ENCODE measurements at regions not wholly inside any gene's neighbourhood (a gene's known extent, or its start where the extent isn't known, plus 50 kb on each side); places are given as distances from the start of the nearest gene placed in this dataset.

DNA sequence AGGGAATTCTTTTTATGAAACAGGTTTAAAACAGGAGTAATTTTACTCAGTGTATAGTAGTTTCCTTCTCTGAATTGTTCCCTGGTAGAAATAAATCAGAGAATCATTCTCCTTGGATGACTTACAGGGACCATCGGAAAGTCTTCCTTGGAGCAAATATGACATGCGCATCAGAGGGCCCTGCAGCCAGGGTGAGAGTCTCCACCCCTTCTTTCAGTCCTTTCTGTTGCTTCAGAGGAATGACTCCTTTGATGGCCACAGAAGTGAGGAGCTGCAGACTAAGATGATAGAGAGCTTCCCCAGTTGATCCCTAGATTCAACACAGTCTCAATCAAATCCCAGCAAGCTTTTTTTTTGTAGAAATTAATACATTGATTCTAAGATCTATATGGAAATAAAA, 294.8 kb upstream of the UMPS start:
- Histone ChIP-seq H3K4me1 (ENCODE audit: insufficient read depth, insufficient read length) (peaks cover 2% of the 10 kb centered on the region), H3K4me3 (ENCODE audit: insufficient read length, low read depth) (no peak overlapping the region), H3K9me3 (ENCODE audit: insufficient read depth, low read length) (no peaks in the 10 kb centered on the region), H3K27me3 (ENCODE audit: insufficient read depth, insufficient read length) (no peaks in the 10 kb centered on the region), H3K36me3 (ENCODE audit: insufficient read depth, insufficient read length, low read length) (peaks cover 6% of the 10 kb centered on the region), H3K9ac (ENCODE audit: insufficient read length, low read depth) (no peak overlapping the region)
- TF ChIP-seq ZNF274 (IDR thresholded peaks at IDR 0.05; ENCODE audit: low read depth, low read length) = no peak
- TF ChIP-seq SUZ12 (IDR thresholded peaks at IDR 0.05; ENCODE audit: extremely low read depth, insufficient read depth, insufficient read length) = no peak
- no peak for TF ChIP-seq YY1 (IDR thresholded peaks at IDR 0.05; ENCODE audit: insufficient read depth, insufficient read length)
- no peak for DNase-seq (ENCODE audit: low read depth, low spot score)

DNA sequence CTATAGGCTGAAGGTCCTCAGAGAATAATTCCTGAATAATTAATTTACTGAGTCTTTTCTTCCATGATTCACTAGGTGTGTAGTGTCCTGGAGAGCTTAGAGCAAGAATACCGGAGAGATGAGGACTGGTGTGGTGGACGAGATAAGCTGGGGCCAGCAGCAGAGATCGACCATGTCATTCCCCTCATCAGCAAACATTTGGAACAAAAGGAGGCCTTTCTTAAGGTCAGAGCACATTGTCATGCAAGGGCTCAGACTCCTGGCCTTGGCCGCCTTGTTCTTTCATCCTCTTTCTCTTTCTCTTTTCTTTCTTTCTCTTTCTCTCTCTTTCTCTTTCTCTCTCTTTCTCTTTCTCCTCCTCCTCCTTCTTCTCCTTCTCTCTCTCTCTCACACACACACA, 291.4 kb upstream of the UMPS start:
- no peaks in the 10 kb centered on the region for H3K27me3 ChIP-seq (ENCODE audit: insufficient read depth, insufficient read length)
- no peak overlapping the region for H3K9ac ChIP-seq (ENCODE audit: insufficient read length, low read depth)
- peaks cover 2% of the 10 kb centered on the region for H3K4me1 ChIP-seq (ENCODE audit: insufficient read depth, insufficient read length)
- H3K36me3 ChIP-seq (ENCODE audit: insufficient read depth, insufficient read length, low read length) = peaks cover 3% of the 10 kb centered on the region
- H3K9me3 ChIP-seq (ENCODE audit: insufficient read depth, low read length) = no peaks in the 10 kb centered on the region
- TF ChIP-seq ZNF274 (IDR thresholded peaks at IDR 0.05; ENCODE audit: low read depth, low read length) (no peak), SUZ12 (IDR thresholded peaks at IDR 0.05; ENCODE audit: extremely low read depth, insufficient read depth, insufficient read length) (no peak), YY1 (IDR thresholded peaks at IDR 0.05; ENCODE audit: insufficient read depth, insufficient read length) (no peak)
- no peak overlapping the region for H3K4me3 ChIP-seq (ENCODE audit: insufficient read length, low read depth)
- DNase-seq (ENCODE audit: low read depth, low spot score) = peak; percentile 38

DNA sequence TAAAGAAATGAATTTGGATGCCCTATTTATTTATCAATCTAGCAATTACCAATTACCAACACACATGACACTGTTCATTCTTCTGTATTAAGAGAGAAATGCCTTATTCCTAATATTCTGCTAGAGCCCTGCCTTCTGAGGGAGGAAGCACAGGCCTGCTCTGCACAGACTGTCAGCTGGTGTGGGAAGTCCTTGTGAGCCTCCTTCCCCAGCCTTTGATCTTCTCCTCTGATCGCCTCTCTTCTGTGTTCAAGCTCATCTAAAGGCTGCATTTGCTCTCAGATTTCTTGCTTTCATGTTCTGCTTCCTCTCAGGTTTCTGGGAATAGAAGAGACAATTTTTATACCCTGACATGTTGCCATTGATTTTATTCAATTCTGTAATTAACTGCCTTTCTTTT, 290.6 kb upstream of the UMPS start:
- DNase-seq (ENCODE audit: low read depth, low spot score) = no peak
- H3K27me3 ChIP-seq (ENCODE audit: insufficient read depth, insufficient read length) = no peaks in the 10 kb centered on the region
- no peak overlapping the region for H3K9ac ChIP-seq (ENCODE audit: insufficient read length, low read depth)
- H3K9me3 ChIP-seq (ENCODE audit: insufficient read depth, low read length) = no peaks in the 10 kb centered on the region
- H3K36me3 ChIP-seq (ENCODE audit: insufficient read depth, insufficient read length, low read length) = peaks cover 3% of the 10 kb centered on the region
- H3K4me3 ChIP-seq (ENCODE audit: insufficient read length, low read depth) = no peak overlapping the region
- no peak for TF ChIP-seq SUZ12 (IDR thresholded peaks at IDR 0.05; ENCODE audit: extremely low read depth, insufficient read depth, insufficient read length)
- no peak for TF ChIP-seq ZNF274 (IDR thresholded peaks at IDR 0.05; ENCODE audit: low read depth, low read length)
- no peak for TF ChIP-seq YY1 (IDR thresholded peaks at IDR 0.05; ENCODE audit: insufficient read depth, insufficient read length)
- peaks cover 2% of the 10 kb centered on the region for H3K4me1 ChIP-seq (ENCODE audit: insufficient read depth, insufficient read length)

DNA sequence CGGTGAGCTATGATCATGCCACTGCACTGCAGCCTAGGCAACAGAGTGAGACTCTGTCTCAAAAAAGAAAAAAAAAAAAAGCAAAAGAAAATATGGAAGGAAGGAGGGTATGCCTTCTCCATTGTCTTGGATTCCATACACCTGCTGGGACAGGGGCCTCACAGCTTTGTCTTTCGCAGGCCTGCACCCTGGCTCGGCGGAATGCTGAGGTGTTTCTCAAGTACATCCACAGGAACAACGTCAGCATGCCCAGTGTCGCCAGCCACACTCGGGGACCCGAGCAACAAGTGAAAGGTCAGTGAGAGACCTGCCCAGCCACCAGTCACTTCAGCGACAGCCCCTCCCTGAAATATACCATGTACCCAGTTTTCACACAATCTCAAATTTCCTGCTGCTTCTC, 288.5 kb upstream of the UMPS start:
- H3K9ac ChIP-seq (ENCODE audit: insufficient read length, low read depth) = no peak overlapping the region
- H3K4me3 ChIP-seq (ENCODE audit: insufficient read length, low read depth) = no peak overlapping the region
- H3K36me3 ChIP-seq (ENCODE audit: insufficient read depth, insufficient read length, low read length) = no peaks in the 10 kb centered on the region
- DNase-seq (ENCODE audit: low read depth, low spot score) = no peak
- H3K4me1 ChIP-seq (ENCODE audit: insufficient read depth, insufficient read length) = peaks cover 2% of the 10 kb centered on the region
- no peaks in the 10 kb centered on the region for H3K27me3 ChIP-seq (ENCODE audit: insufficient read depth, insufficient read length)
- no peaks in the 10 kb centered on the region for H3K9me3 ChIP-seq (ENCODE audit: insufficient read depth, low read length)
- no peak for TF ChIP-seq SUZ12 (IDR thresholded peaks at IDR 0.05; ENCODE audit: extremely low read depth, insufficient read depth, insufficient read length)
- no peak for TF ChIP-seq YY1 (IDR thresholded peaks at IDR 0.05; ENCODE audit: insufficient read depth, insufficient read length)
- TF ChIP-seq ZNF274 (IDR thresholded peaks at IDR 0.05; ENCODE audit: low read depth, low read length) = no peak

DNA sequence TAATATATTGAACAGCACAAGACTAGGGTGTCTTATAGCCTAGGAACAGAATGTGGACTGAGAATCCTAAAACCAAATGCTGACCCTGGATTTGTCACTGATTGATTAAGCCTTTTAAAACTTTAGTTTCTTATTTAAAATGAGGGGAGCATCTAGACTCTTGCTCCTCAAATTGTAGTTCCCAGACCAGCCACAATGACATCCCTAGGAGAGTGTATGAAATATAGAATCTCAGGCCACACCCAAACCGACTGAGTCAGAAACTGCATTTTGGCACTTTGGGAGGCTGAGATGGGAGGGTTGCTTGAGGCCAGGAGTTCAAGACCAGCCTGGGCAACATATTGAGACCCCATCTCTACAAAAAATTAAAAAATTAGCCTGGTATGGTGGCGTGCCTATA, 287.8 kb upstream of the UMPS start:
- H3K36me3 ChIP-seq (ENCODE audit: insufficient read depth, insufficient read length, low read length) = no peaks in the 10 kb centered on the region
- no peak overlapping the region for H3K9ac ChIP-seq (ENCODE audit: insufficient read length, low read depth)
- peaks cover 2% of the 10 kb centered on the region for H3K4me1 ChIP-seq (ENCODE audit: insufficient read depth, insufficient read length)
- H3K4me3 ChIP-seq (ENCODE audit: insufficient read length, low read depth) = no peak overlapping the region
- H3K9me3 ChIP-seq (ENCODE audit: insufficient read depth, low read length) = no peaks in the 10 kb centered on the region
- DNase-seq (ENCODE audit: low read depth, low spot score) = no peak
- H3K27me3 ChIP-seq (ENCODE audit: insufficient read depth, insufficient read length) = no peaks in the 10 kb centered on the region
- no peak for TF ChIP-seq SUZ12 (IDR thresholded peaks at IDR 0.05; ENCODE audit: extremely low read depth, insufficient read depth, insufficient read length)
- no peak for TF ChIP-seq ZNF274 (IDR thresholded peaks at IDR 0.05; ENCODE audit: low read depth, low read length)
- TF ChIP-seq YY1 (IDR thresholded peaks at IDR 0.05; ENCODE audit: insufficient read depth, insufficient read length) = no peak

DNA sequence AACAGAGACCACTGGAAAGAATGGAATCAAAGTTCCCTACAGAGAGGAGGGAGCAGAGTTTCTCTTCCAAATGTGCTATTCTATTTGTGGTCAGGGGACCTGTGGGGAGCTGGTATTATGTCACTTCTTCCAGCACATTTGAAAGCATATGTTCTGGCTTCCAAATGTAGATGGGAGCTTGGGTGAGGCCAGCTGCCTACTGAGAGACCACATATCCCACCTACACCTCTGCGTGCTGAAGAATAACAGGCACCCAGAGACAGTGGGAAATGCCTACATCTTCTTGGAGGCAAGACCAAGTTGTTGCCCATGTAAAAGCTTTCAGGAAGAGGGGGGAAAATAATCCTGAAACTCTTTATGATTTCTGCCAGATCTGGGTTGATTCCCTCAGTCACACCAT, 286.8 kb upstream of the UMPS start:
- Histone ChIP-seq H3K4me1 (ENCODE audit: insufficient read depth, insufficient read length) (peaks cover 2% of the 10 kb centered on the region), H3K4me3 (ENCODE audit: insufficient read length, low read depth) (no peak overlapping the region), H3K9ac (ENCODE audit: insufficient read length, low read depth) (no peak overlapping the region), H3K36me3 (ENCODE audit: insufficient read depth, insufficient read length, low read length) (no peaks in the 10 kb centered on the region), H3K27me3 (ENCODE audit: insufficient read depth, insufficient read length) (no peaks in the 10 kb centered on the region), H3K9me3 (ENCODE audit: insufficient read depth, low read length) (no peaks in the 10 kb centered on the region)
- no peak for DNase-seq (ENCODE audit: low read depth, low spot score)
- TF ChIP-seq ZNF274 (IDR thresholded peaks at IDR 0.05; ENCODE audit: low read depth, low read length) = no peak
- TF ChIP-seq YY1 (IDR thresholded peaks at IDR 0.05; ENCODE audit: insufficient read depth, insufficient read length) = no peak

DNA sequence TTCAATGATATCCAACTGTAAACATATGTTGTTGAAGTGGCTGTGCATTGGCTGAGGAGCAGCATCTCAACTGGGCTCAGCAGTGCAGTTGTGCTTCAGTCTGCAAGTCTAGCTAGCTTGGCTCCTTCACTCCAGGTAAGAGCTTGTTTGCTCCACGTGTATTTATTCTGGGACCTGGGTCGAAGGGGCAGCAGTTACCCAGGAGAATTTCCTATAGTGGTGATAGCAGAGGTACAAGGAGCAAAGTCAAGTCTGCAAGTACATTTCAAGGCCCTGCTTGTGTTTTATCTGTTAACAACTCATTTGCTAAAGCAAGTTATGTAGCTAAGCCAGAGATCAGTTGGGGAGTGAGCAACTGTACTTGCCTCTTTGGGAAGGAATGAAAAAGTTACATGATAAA, 286.2 kb upstream of the UMPS start:
- peaks cover 2% of the 10 kb centered on the region for H3K4me1 ChIP-seq (ENCODE audit: insufficient read depth, insufficient read length)
- no peak for DNase-seq (ENCODE audit: low read depth, low spot score)

DNA sequence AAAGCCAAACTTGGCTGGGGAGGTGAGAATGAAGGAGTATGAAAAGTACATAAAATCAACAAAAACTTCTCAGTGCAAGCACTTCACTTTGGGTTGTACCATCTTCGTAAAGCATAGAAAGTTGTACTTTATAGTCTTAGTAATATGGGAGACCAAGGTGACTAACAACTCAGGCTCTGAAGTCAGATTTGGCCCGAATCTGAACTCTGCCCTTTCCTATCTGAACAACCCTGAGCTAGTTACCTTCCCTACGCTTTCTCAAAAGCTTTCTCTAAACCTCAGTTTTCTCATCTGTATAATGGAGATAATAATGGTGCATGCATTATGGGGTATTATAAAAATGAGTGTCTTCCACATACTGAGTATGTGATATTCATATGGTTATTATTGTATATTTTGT, 285.4 kb upstream of the UMPS start:
- Histone ChIP-seq H3K4me1 (ENCODE audit: insufficient read depth, insufficient read length) (no peaks in the 10 kb centered on the region), H3K4me3 (ENCODE audit: insufficient read length, low read depth) (no peak overlapping the region), H3K36me3 (ENCODE audit: insufficient read depth, insufficient read length, low read length) (no peaks in the 10 kb centered on the region), H3K9me3 (ENCODE audit: insufficient read depth, low read length) (no peaks in the 10 kb centered on the region), H3K27me3 (ENCODE audit: insufficient read depth, insufficient read length) (no peaks in the 10 kb centered on the region), H3K9ac (ENCODE audit: insufficient read length, low read depth) (no peak overlapping the region)
- DNase-seq (ENCODE audit: low read depth, low spot score) = no peak
- TF ChIP-seq SUZ12 (IDR thresholded peaks at IDR 0.05; ENCODE audit: extremely low read depth, insufficient read depth, insufficient read length) (no peak), YY1 (IDR thresholded peaks at IDR 0.05; ENCODE audit: insufficient read depth, insufficient read length) (no peak)

More for the DNA sequence above, 286.2 kb upstream of the UMPS start:
- no peaks in the 10 kb centered on the region for H3K27me3 ChIP-seq (ENCODE audit: insufficient read depth, insufficient read length)
- no peak for TF ChIP-seq YY1 (IDR thresholded peaks at IDR 0.05; ENCODE audit: insufficient read depth, insufficient read length)
- TF ChIP-seq ZNF274 (IDR thresholded peaks at IDR 0.05; ENCODE audit: low read depth, low read length) = no peak
- no peak for TF ChIP-seq SUZ12 (IDR thresholded peaks at IDR 0.05; ENCODE audit: extremely low read depth, insufficient read depth, insufficient read length)
- H3K36me3 ChIP-seq (ENCODE audit: insufficient read depth, insufficient read length, low read length) = no peaks in the 10 kb centered on the region
- H3K9ac ChIP-seq (ENCODE audit: insufficient read length, low read depth) = no peak overlapping the region
- H3K4me3 ChIP-seq (ENCODE audit: insufficient read length, low read depth) = no peak overlapping the region
- H3K9me3 ChIP-seq (ENCODE audit: insufficient read depth, low read length) = no peaks in the 10 kb centered on the region
